ENCODE measurements at regions not wholly inside any gene's neighbourhood (a gene's known extent, or its start where the extent isn't known, plus 50 kb on each side); places are given as distances from the start of the nearest gene placed in this dataset.

DNA sequence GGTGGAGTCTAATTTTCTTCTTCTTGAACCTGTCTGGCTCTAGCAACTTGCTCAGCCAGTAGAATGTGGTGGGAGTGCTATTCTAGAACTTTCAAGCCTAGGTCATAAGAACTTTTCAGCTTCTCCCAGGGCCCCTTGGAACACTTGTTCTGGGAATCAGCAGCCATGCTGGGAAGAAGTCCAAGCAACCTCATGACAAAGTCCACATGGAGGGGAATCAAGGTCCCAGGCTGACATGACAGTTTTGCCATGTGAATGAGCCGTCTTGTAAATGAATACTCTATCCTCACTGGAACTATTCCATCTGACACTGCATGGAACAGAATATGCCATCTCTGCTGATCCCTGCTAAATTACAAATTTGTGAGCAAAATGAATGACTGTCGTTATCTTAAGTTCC lies 214.2 kb upstream of the TBX3 start:
- no TSS peak for BruUV-seq (replicated peaks)
- POLR2A ChIA-PET (ENCODE audit: unreplicated experiment): interaction anchor here (0.6 kb wide), 1 partner anchor 226 kb away, joined by 4 read pairs; no protein-coding TSS in a partner anchor

DNA sequence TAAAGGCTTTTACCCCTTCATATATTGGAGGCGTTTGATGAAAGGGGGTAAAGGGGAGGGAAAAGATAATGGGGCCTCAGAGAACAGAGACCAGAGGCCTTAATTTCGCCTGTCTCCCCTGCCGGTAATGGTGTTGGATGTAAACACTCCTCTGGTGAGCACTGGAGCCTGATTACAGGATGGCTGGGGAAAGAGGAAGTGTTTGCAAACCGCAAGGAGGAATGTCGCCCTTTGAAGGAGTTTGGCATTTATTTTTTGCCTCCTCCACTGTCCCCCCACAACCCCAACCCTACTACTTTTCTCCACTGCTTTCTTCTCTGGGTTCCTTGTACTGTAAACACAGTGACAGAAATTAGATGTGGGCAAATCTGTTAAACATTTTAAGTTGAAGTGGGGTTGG lies 211.9 kb upstream of the TBX3 start:
- Histone ChIP-seq H2AFZ (ENCODE audit: low read length) (no peak overlapping the region), H3F3A (ENCODE audit: low read length, unreplicated experiment) (no peaks in the 10 kb centered on the region), H3K27ac (ENCODE audit: low read length) (no peak overlapping the region), H3K4me1 (ENCODE audit: insufficient read depth, low read length) (peaks cover 3% of the 10 kb centered on the region; the same call in 1 of the 2 replicates), H3K4me3 (ENCODE audit: low read length) (no peak overlapping the region), H3K9me3 (ENCODE audit: low read length) (no peaks in the 10 kb centered on the region), H3K27me3 (ENCODE audit: low read length) (no peaks in the 10 kb centered on the region), H3K9me2 (replicated peaks; ENCODE audit: low read length) (no peaks in the 10 kb centered on the region), H3K4me2 (ENCODE audit: low read length) (no peak overlapping the region), H3K9ac (ENCODE audit: low read length) (no peak overlapping the region), H3K79me2 (ENCODE audit: low read length) (no peaks in the 10 kb centered on the region), H4K20me1 (ENCODE audit: low read length) (no peaks in the 10 kb centered on the region), H3K36me3 (ENCODE audit: low read depth, low read length) (no peaks in the 10 kb centered on the region)
- TF ChIP-seq EZH2 (IDR thresholded peaks at IDR 0.05; ENCODE audit: low read length, unreplicated experiment) (no peak), EZH2phosphoT487 (IDR thresholded peaks at IDR 0.05; ENCODE audit: borderline replicate concordance, low read length) (no peak), CTCF (conservative IDR thresholded peaks at IDR 0.05; ENCODE audit: low read depth, low read length) (no peak)
- ATAC-seq (no peak), DNase-seq (no peak)
- POLR2A ChIA-PET (ENCODE audit: unreplicated experiment): no interaction called here
- BruUV-seq (replicated peaks): no TSS peak
- intact Hi-C loops (cut with micrococcal nuclease): no loop called here
- CTCF ChIA-PET: no interaction called here

More for the DNA sequence above, 214.2 kb upstream of the TBX3 start:
- no peak overlapping the region for H3K27ac ChIP-seq (ENCODE audit: low read length)
- no peaks in the 10 kb centered on the region for H3K9me2 ChIP-seq (replicated peaks; ENCODE audit: low read length)
- no peak overlapping the region for H2AFZ ChIP-seq (ENCODE audit: low read length)
- intact Hi-C loops (cut with micrococcal nuclease): no loop called here
- H3K9ac ChIP-seq (ENCODE audit: low read length): no peak overlapping the region
- H3K27me3 ChIP-seq (ENCODE audit: low read length): no peaks in the 10 kb centered on the region
- TF ChIP-seq EZH2 (IDR thresholded peaks at IDR 0.05; ENCODE audit: low read length, unreplicated experiment) (no peak), EZH2phosphoT487 (IDR thresholded peaks at IDR 0.05; ENCODE audit: borderline replicate concordance, low read length) (no peak), CTCF (conservative IDR thresholded peaks at IDR 0.05; ENCODE audit: low read depth, low read length) (no peak)
- H3K36me3 ChIP-seq (ENCODE audit: low read depth, low read length): no peaks in the 10 kb centered on the region
- ATAC-seq (no peak), DNase-seq (no peak)
- H3K4me2 ChIP-seq (ENCODE audit: low read length): no peak overlapping the region
- no peaks in the 10 kb centered on the region for H4K20me1 ChIP-seq (ENCODE audit: low read length)
- H3F3A ChIP-seq (ENCODE audit: low read length, unreplicated experiment): no peaks in the 10 kb centered on the region
- peaks cover 25% of the 10 kb centered on the region for H3K4me1 ChIP-seq (ENCODE audit: insufficient read depth, low read length)
- H3K9me3 ChIP-seq (ENCODE audit: low read length): no peaks in the 10 kb centered on the region
- H3K79me2 ChIP-seq (ENCODE audit: low read length): no peaks in the 10 kb centered on the region
- CTCF ChIA-PET: no interaction called here
- H3K4me3 ChIP-seq (ENCODE audit: low read length): no peak overlapping the region

- DNase-seq (no peak), ATAC-seq (no peak)
- no peak overlapping the region for H3K27ac ChIP-seq (ENCODE audit: low read length)
- TF ChIP-seq EZH2 (IDR thresholded peaks at IDR 0.05; ENCODE audit: low read length, unreplicated experiment) (no peak), EZH2phosphoT487 (IDR thresholded peaks at IDR 0.05; ENCODE audit: borderline replicate concordance, low read length) (no peak), CTCF (conservative IDR thresholded peaks at IDR 0.05; ENCODE audit: low read depth, low read length) (no peak)
- no peak overlapping the region for H3K4me2 ChIP-seq (ENCODE audit: low read length)
- H3K4me3 ChIP-seq (ENCODE audit: low read length): no peak overlapping the region
- H3K9me3 ChIP-seq (ENCODE audit: low read length): no peaks in the 10 kb centered on the region
- no peaks in the 10 kb centered on the region for H4K20me1 ChIP-seq (ENCODE audit: low read length)
- no peak overlapping the region for H3K9ac ChIP-seq (ENCODE audit: low read length)
- H2AFZ ChIP-seq (ENCODE audit: low read length): no peak overlapping the region
- intact Hi-C loops (cut with micrococcal nuclease): no loop called here
- ChIA-PET POLR2A (ENCODE audit: unreplicated experiment) (no interaction called here), CTCF (no interaction called here)
- H3K4me1 ChIP-seq (ENCODE audit: insufficient read depth, low read length): no peaks in the 10 kb centered on the region
- H3K79me2 ChIP-seq (ENCODE audit: low read length): no peaks in the 10 kb centered on the region
- H3K9me2 ChIP-seq (replicated peaks; ENCODE audit: low read length): no peaks in the 10 kb centered on the region
- no TSS peak for BruUV-seq (replicated peaks)
- H3F3A ChIP-seq (ENCODE audit: low read length, unreplicated experiment): no peaks in the 10 kb centered on the region
- no peaks in the 10 kb centered on the region for H3K36me3 ChIP-seq (ENCODE audit: low read depth, low read length)
- no peaks in the 10 kb centered on the region for H3K27me3 ChIP-seq (ENCODE audit: low read length)
Measured at GRCh38 chr12:114895081-114895480, 211.1 kb upstream of the TBX3 start.
